ENCODE measurements at regions not wholly inside any gene's neighbourhood (a gene's known extent, or its start where the extent isn't known, plus 50 kb on each side); places are given as distances from the start of the nearest gene placed in this dataset.

GRCh38 chr3:13261892-13262291 lies 158.2 kb downstream of the NUP210 start:
- CTCF ChIA-PET: interaction anchor here (0.9 to 1.1 kb wide), 2 partner anchors 170 to 191 kb away, joined by 3 read pairs; no protein-coding TSS in a partner anchor
- no peak overlapping the region for H3K4me3 ChIP-seq (ENCODE audit: low read depth, low read length)
- no peak for TF ChIP-seq CTCF (IDR thresholded peaks at IDR 0.05; ENCODE audit: insufficient read depth, low read length, missing control alignments)
- POLR2A ChIA-PET: no interaction called here
- DNase-seq (ENCODE audit: low read depth, low spot score): no peak

GRCh38 chr3:13261104-13261830 lies 158.9 kb downstream of the NUP210 start:
- no peak overlapping the region for H3K4me3 ChIP-seq (ENCODE audit: low read depth, low read length)
- no peak for TF ChIP-seq CTCF (IDR thresholded peaks at IDR 0.05; ENCODE audit: insufficient read depth, low read length, missing control alignments)
- no peak for DNase-seq (ENCODE audit: low read depth, low spot score)
- POLR2A ChIA-PET: no interaction called here
- CTCF ChIA-PET: interaction anchor here (0.9 to 1.1 kb wide), 2 partner anchors 169 to 191 kb away, joined by 3 read pairs; no protein-coding TSS in a partner anchor

- H3K4me3 ChIP-seq (ENCODE audit: low read depth, low read length): no peak overlapping the region
- CTCF ChIA-PET: no interaction called here
- no peak for DNase-seq (ENCODE audit: low read depth, low spot score)
- POLR2A ChIA-PET: no interaction called here
- TF ChIP-seq CTCF (IDR thresholded peaks at IDR 0.05; ENCODE audit: insufficient read depth, low read length, missing control alignments): no peak
Observed at GRCh38 chr3:13260259-13261103, 159.6 kb downstream of the NUP210 start.

- no peak for DNase-seq (ENCODE audit: low read depth, low spot score)
- ChIA-PET CTCF (no interaction called here), POLR2A (no interaction called here)
- H3K4me3 ChIP-seq (ENCODE audit: low read depth, low read length): no peak overlapping the region
- TF ChIP-seq CTCF (IDR thresholded peaks at IDR 0.05; ENCODE audit: insufficient read depth, low read length, missing control alignments): no peak
Observed at GRCh38 chr3:13259831-13260230, 160.3 kb downstream of the NUP210 start.

- ChIA-PET CTCF (no interaction called here), POLR2A (no interaction called here)
- no peak overlapping the region for H3K4me3 ChIP-seq (ENCODE audit: low read depth, low read length)
- TF ChIP-seq CTCF (IDR thresholded peaks at IDR 0.05; ENCODE audit: insufficient read depth, low read length, missing control alignments): no peak
- DNase-seq (ENCODE audit: low read depth, low spot score): no peak
Observed at GRCh38 chr3:13258986-13259514, 161.1 kb downstream of the NUP210 start.

GRCh38 chr3:13258280-13258679 lies 161.8 kb downstream of the NUP210 start:
- ChIA-PET POLR2A (no interaction called here), CTCF (no interaction called here)
- TF ChIP-seq CTCF (IDR thresholded peaks at IDR 0.05; ENCODE audit: insufficient read depth, low read length, missing control alignments): no peak
- H3K4me3 ChIP-seq (ENCODE audit: low read depth, low read length): no peak overlapping the region
- no peak for DNase-seq (ENCODE audit: low read depth, low spot score)
